HFFc6 (cell line): ENCODE measurements at regions not wholly inside any gene's neighbourhood (a gene's known extent, or its start where the extent isn't known, plus 50 kb on each side); places are given as distances from the start of the nearest gene placed in this dataset.
A peak's percentile ranks its signal among the peaks of the same experiment; 100 is the strongest.

ENCODE experiments used
- DNase-seq: peaks from one replicate; pipeline ENCODE4 v3.0.0-alpha.2; 2018
- H3K27ac Mint-ChIP-seq: 2 replicates; pipeline ENCODE4 v1.8.0; 2020; ENCODE audit warnings: mild to moderate bottlenecking, mixed read lengths
- H3K27me3 Mint-ChIP-seq: 2 replicates; pipeline ENCODE4 v1.8.0; 2021; ENCODE audit warnings: mild to moderate bottlenecking, moderate library complexity, mixed read lengths; ENCODE audit not compliant: insufficient read depth
- H3K36me3 Mint-ChIP-seq: 2 replicates; pipeline ENCODE4 v1.8.0; 2021; ENCODE audit warnings: low read depth, mixed read lengths
- H3K4me1 Mint-ChIP-seq: 2 replicates; pipeline ENCODE4 v1.8.0; 2020; ENCODE audit warnings: low read depth, mixed read lengths
- H3K4me3 Mint-ChIP-seq: 2 replicates; pipeline ENCODE4 v1.8.0; 2020; ENCODE audit warnings: mild to moderate bottlenecking, moderate library complexity, mixed read lengths
- H3K9me3 Mint-ChIP-seq: 2 replicates; pipeline ENCODE4 v1.8.0; 2020; ENCODE audit warnings: mild to moderate bottlenecking, mixed read lengths
- TF ChIP-seq, protein P1 (sequence below): fragments of 200-600 bp; sonication (generic); IDR thresholded peaks from 2 replicates; pipeline ENCODE4 v1.5.0; 2021; ENCODE audit warnings: antibody characterized with exemption, mild to moderate bottlenecking

DNA sequence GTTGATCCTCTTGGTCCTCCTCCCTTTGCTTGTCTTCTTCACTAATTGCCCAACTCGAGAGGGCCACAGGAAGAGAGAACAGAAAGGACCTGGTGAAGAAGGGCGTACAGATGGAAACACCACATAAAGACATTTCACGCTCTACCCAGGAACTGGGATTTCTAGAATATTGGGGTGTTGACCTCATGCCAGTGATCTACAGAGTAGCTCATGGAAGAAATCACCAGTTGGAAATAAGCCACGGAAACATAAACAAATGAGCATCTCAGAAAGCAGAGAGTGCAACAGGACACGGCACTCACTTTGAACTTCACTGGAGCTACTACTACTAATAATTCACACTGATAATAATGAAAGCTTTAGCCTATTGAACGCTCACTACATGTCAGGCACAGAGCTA lies 84.6 kb upstream of the ARHGEF3 start:
- no peak for DNase-seq
- H3K4me3 Mint-ChIP-seq = no peak overlapping the region
- no peaks in the 10 kb centered on the region for H3K9me3 Mint-ChIP-seq
- H3K27me3 Mint-ChIP-seq = peaks cover 6% of the 10 kb centered on the region
- no peak overlapping the region for H3K27ac Mint-ChIP-seq
- H3K36me3 Mint-ChIP-seq = no peaks in the 10 kb centered on the region
- TF ChIP-seq, protein P1, sequence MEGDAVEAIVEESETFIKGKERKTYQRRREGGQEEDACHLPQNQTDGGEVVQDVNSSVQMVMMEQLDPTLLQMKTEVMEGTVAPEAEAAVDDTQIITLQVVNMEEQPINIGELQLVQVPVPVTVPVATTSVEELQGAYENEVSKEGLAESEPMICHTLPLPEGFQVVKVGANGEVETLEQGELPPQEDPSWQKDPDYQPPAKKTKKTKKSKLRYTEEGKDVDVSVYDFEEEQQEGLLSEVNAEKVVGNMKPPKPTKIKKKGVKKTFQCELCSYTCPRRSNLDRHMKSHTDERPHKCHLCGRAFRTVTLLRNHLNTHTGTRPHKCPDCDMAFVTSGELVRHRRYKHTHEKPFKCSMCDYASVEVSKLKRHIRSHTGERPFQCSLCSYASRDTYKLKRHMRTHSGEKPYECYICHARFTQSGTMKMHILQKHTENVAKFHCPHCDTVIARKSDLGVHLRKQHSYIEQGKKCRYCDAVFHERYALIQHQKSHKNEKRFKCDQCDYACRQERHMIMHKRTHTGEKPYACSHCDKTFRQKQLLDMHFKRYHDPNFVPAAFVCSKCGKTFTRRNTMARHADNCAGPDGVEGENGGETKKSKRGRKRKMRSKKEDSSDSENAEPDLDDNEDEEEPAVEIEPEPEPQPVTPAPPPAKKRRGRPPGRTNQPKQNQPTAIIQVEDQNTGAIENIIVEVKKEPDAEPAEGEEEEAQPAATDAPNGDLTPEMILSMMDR = no peak
- peaks cover 19% of the 10 kb centered on the region for H3K4me1 Mint-ChIP-seq

DNA sequence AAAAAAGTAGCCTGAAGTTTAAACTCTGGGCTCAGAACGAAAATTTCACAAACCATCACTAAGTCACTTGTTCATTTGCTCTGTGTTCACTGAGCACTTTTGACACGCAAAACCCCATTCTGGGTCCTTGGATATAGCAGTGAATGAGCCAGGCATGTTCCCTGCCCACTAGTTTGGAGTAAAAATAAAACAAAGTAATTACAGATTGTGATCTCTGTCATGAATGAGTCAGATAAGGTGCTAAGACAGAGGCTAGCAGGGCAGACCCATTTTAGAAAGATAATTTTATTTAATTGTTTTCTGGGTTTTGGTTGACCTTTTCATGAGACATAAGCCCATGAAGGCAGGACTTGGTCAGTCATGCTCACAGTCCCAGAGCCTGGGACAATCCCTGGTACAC lies 84.1 kb upstream of the ARHGEF3 start:
- H3K4me1 Mint-ChIP-seq = peaks cover 21% of the 10 kb centered on the region
- DNase-seq = no peak
- no peak overlapping the region for H3K27ac Mint-ChIP-seq

DNA sequence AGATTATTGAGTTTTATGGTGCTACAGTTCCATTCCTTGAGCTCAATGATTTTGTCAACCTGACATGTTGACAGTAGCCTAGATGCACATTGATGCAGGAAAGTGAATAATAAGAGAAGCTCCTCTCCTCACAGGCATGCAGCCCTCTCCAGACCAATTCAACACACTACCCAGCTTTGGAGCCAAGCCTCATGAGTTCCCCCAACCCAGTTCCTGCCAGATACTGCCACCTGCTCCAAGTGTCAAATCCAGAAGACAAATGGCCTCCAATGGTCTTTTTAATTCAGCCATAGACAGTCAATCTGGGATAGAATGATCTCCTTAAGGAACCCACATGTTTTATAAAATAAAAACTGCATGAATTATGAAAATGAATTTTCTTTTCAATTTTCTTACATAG lies 83.7 kb upstream of the ARHGEF3 start:
- no peak for DNase-seq
- no peaks in the 10 kb centered on the region for H3K36me3 Mint-ChIP-seq
- H3K4me1 Mint-ChIP-seq = peaks cover 21% of the 10 kb centered on the region
- TF ChIP-seq, protein P1 = no peak
- H3K27me3 Mint-ChIP-seq = peaks cover 6% of the 10 kb centered on the region
- no peaks in the 10 kb centered on the region for H3K9me3 Mint-ChIP-seq
- no peak overlapping the region for H3K4me3 Mint-ChIP-seq
- H3K27ac Mint-ChIP-seq = no peak overlapping the region

More for the DNA sequence above, 84.1 kb upstream of the ARHGEF3 start:
- no peak overlapping the region for H3K4me3 Mint-ChIP-seq
- no peaks in the 10 kb centered on the region for H3K9me3 Mint-ChIP-seq
- TF ChIP-seq, protein P1 = no peak
- H3K36me3 Mint-ChIP-seq = no peaks in the 10 kb centered on the region
- H3K27me3 Mint-ChIP-seq = peaks cover 6% of the 10 kb centered on the region

DNA sequence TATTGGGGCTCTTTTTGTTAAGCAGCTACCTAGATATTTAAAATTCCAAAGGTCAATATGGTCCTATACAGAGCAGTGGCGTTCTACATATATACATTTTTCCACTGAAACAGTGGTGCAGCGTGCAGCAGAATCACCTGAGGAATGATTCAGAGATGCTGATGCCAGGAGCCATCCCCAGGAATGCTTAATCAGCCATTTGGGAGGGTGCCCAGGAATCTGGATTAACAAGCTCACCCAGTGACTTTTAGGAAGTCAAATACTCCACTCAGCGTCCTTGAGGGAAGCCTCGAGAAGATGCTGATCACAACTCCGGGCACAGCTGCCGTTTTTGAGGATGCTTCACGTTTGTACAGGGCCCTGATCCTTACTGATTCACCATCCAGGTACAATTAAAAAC lies 82.6 kb upstream of the ARHGEF3 start:
- Mint-ChIP-seq H3K27ac (no peak overlapping the region), H3K36me3 (no peaks in the 10 kb centered on the region), H3K9me3 (no peaks in the 10 kb centered on the region), H3K27me3 (peaks cover 6% of the 10 kb centered on the region), H3K4me1 (peaks cover 32% of the 10 kb centered on the region), H3K4me3 (no peak overlapping the region)
- peak; percentile 19 for DNase-seq
- TF ChIP-seq, protein P1 = no peak

DNA sequence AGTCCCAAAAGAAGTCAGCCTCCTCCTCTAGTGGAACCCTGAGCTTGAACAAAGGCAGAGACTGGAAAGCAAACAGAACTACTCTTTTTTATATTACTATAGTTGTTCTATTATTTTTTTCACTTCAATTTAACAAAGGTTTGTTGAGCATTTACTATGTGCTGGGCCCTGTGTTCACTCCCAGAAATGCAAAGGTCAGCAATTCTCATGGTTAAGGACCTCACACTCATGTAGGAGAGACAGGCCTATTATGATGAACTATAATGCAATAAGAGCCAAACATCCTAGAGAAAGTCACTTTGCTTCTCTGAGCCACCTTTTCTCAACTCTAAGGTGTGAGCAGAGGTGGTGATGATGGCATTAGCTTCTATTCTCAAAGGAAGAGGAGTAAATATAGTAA lies 82.1 kb upstream of the ARHGEF3 start:
- no peak overlapping the region for H3K27ac Mint-ChIP-seq
- peaks cover 6% of the 10 kb centered on the region for H3K27me3 Mint-ChIP-seq
- no peak overlapping the region for H3K4me3 Mint-ChIP-seq

More for the DNA sequence above, 82.1 kb upstream of the ARHGEF3 start:
- H3K36me3 Mint-ChIP-seq = no peaks in the 10 kb centered on the region
- DNase-seq = no peak
- no peaks in the 10 kb centered on the region for H3K9me3 Mint-ChIP-seq
- TF ChIP-seq, protein P1 = no peak
- peaks cover 35% of the 10 kb centered on the region for H3K4me1 Mint-ChIP-seq
